Stomach (tissue), 4 donors: ENCODE measurements at regions not wholly inside any gene's neighbourhood (a gene's known extent, or its start where the extent isn't known, plus 50 kb on each side); places are given as distances from the start of the nearest gene placed in this dataset.

ENCODE experiments used
- CTCF ChIP-seq, 7 experiments: fragments of 450-650 bp in 4 of 7; fragments of 200-600 bp in 3 of 7; sonication (generic) in 3 of 7; IDR thresholded peaks; one replicate each; pipeline ENCODE4 v1.5.1; 2016 to 2019; ENCODE audit warnings: antibody characterized with exemption in 7 of 7, control low read depth in 2 of 7, mild to moderate bottlenecking in 1 of 7
- EP300 ChIP-seq: sonication (generic); formaldehyde crosslinking; IDR thresholded peaks from one replicate; pipeline ENCODE4 v1.6.1; 2017; ENCODE audit warnings: antibody characterized with exemption

GRCh38 chr1:60487565-60488345 is 414.2 kb upstream of the C1orf87 start:
- TF ChIP-seq CTCF (IDR thresholded peaks at IDR 0.05) (no peak), EP300 (no peak)
